ENCODE measurements at regions not wholly inside any gene's neighbourhood (a gene's known extent, or its start where the extent isn't known, plus 50 kb on each side); places are given as distances from the start of the nearest gene placed in this dataset.
A peak's percentile ranks its signal among the peaks of the same experiment; 100 is the strongest.

DNA sequence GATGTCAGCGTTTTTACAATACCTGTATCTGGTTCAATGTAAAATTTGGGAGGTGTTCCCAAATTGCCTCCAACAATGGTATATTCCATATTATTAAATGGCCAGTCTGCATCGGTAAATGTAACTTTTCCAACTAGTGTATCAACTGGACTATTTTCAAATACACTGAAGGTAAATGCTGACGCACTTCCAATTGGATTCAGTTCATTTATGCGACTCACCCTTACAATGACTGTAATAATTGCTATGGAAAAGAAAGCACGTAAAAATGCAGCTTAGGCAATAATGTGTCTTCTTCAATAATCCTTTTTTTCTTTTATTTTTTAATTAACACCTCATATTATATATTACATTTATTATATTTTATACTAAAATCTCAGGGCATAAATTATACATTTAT, 209.1 kb downstream of the HGF start:
- Mint-ChIP-seq H3K4me1 (ENCODE audit: low read depth) (no peaks in the 10 kb centered on the region), H3K27ac (no peak overlapping the region), H3K36me3 (ENCODE audit: low read depth) (no peaks in the 10 kb centered on the region), H3K9me3 (no peaks in the 10 kb centered on the region), H3K27me3 (ENCODE audit: insufficient read depth) (no peaks in the 10 kb centered on the region), H3K4me3 (no peak overlapping the region)
- DNase-seq, result no peak
- TF ChIP-seq, protein P1, sequence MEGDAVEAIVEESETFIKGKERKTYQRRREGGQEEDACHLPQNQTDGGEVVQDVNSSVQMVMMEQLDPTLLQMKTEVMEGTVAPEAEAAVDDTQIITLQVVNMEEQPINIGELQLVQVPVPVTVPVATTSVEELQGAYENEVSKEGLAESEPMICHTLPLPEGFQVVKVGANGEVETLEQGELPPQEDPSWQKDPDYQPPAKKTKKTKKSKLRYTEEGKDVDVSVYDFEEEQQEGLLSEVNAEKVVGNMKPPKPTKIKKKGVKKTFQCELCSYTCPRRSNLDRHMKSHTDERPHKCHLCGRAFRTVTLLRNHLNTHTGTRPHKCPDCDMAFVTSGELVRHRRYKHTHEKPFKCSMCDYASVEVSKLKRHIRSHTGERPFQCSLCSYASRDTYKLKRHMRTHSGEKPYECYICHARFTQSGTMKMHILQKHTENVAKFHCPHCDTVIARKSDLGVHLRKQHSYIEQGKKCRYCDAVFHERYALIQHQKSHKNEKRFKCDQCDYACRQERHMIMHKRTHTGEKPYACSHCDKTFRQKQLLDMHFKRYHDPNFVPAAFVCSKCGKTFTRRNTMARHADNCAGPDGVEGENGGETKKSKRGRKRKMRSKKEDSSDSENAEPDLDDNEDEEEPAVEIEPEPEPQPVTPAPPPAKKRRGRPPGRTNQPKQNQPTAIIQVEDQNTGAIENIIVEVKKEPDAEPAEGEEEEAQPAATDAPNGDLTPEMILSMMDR (IDR thresholded peaks at IDR 0.05), result no peak

DNA sequence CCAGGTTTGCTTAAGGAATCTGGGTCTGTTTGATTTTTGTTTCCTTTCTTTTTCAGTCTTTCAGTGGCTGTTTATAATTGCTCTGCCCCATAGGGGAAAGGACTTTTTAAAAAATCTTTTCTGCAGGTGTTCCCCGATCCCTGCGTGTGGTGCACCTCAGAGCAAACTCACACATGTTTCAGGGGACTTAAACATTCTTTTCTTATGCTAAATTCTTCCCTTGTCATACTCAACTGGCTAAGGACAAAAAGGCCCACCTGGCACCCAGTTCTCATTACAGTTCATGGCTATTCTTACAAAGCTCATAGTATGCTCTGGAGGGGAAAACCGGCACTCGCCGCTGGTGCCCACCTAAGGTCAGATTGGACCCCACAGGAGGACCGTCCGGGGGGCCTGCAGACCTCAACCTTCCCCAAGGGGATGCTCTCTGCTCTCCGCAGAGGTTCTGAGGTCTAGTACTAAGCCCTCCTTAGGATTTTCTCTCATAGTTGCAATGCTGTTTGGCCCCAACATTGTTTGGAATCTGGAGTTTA, 220.3 kb downstream of the HGF start:
- no peaks in the 10 kb centered on the region for H3K27me3 Mint-ChIP-seq (ENCODE audit: insufficient read depth)
- no peak overlapping the region for H3K27ac Mint-ChIP-seq
- TF ChIP-seq, protein P1 (IDR thresholded peaks at IDR 0.05), result no peak
- H3K4me1 Mint-ChIP-seq (ENCODE audit: low read depth), result no peaks in the 10 kb centered on the region
- no peak overlapping the region; the same call in 1 of the 2 replicates for H3K4me3 Mint-ChIP-seq
- no peak for DNase-seq
- no peaks in the 10 kb centered on the region for H3K9me3 Mint-ChIP-seq
- H3K36me3 Mint-ChIP-seq (ENCODE audit: low read depth), result no peaks in the 10 kb centered on the region

DNA sequence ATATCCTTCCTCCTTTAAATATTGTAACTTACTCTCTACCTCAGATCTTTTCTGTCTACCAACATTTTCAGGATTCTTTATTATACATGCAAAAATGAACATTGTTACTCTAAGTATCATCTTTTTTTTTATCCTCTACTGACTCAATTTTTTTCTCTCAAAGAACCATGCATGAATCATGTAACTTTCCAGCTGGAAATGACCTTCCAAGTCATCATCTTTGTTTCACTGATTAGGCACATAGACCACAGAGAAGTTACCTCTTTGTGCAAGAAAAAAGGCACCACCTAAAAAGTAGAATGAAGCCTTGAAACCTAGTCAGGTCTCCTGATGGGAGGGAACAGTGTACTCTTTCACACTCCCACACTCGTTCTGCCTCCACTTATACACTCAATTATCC, 234.9 kb downstream of the HGF start:
- TF ChIP-seq, protein P1 (IDR thresholded peaks at IDR 0.05), result no peak
- peak; percentile 1 for DNase-seq
- H3K27me3 Mint-ChIP-seq (ENCODE audit: insufficient read depth), result no peaks in the 10 kb centered on the region
- H3K9me3 Mint-ChIP-seq, result no peaks in the 10 kb centered on the region
- peaks cover 26% of the 10 kb centered on the region for H3K4me1 Mint-ChIP-seq (ENCODE audit: low read depth)
- no peak overlapping the region for H3K4me3 Mint-ChIP-seq
- H3K36me3 Mint-ChIP-seq (ENCODE audit: low read depth), result no peaks in the 10 kb centered on the region
- H3K27ac Mint-ChIP-seq, result no peak overlapping the region

DNA sequence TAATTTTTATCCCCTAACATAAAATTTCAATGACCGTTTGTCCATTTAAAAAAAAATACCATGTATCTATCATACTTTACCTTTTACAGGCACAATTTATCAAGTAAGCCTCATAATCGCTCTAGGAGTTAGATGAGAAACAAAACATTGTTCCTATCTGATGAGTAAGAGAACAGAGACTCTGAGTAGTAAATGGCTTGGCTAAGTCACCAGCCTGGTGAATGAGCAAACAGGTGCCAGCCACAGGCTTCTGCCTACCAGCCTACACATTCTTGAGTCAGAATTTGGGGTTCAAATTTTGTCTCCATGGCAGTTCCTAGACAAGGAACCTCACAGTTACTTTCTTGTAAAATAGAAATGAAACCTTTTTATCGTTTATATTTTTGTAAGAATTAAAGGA, 235.4 kb downstream of the HGF start:
- H3K27me3 Mint-ChIP-seq (ENCODE audit: insufficient read depth), result no peaks in the 10 kb centered on the region
- no peaks in the 10 kb centered on the region for H3K36me3 Mint-ChIP-seq (ENCODE audit: low read depth)
- no peak overlapping the region for H3K4me3 Mint-ChIP-seq
- no peaks in the 10 kb centered on the region for H3K9me3 Mint-ChIP-seq
- no peak for DNase-seq
- no peak overlapping the region for H3K27ac Mint-ChIP-seq
- TF ChIP-seq, protein P1 (IDR thresholded peaks at IDR 0.05), result no peak
- H3K4me1 Mint-ChIP-seq (ENCODE audit: low read depth), result peaks cover 26% of the 10 kb centered on the region

DNA sequence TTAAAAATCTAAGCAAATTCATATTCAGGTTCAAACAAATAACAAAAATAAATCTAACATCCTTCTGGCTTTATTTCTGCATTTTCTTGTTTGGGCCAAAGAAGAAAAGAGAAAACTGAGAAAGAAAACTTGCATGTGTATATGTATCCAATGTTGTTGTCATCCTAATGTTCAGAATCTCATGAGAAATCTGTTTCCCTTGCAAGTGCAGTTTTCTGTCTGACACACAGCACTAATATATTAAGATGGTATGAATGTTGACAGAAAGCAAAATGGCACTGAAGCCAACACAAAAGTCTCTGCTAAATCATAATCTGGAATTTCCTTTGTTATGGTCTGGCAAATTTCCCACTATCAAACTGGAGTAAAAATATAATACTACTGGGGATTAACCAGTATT, 235.9 kb downstream of the HGF start:
- no peaks in the 10 kb centered on the region for H3K36me3 Mint-ChIP-seq (ENCODE audit: low read depth)
- TF ChIP-seq, protein P1 (IDR thresholded peaks at IDR 0.05), result no peak
- DNase-seq, result no peak
- no peak overlapping the region for H3K4me3 Mint-ChIP-seq
- H3K4me1 Mint-ChIP-seq (ENCODE audit: low read depth), result peaks cover 26% of the 10 kb centered on the region
- no peak overlapping the region for H3K27ac Mint-ChIP-seq
- H3K27me3 Mint-ChIP-seq (ENCODE audit: insufficient read depth), result no peaks in the 10 kb centered on the region
- no peaks in the 10 kb centered on the region for H3K9me3 Mint-ChIP-seq

DNA sequence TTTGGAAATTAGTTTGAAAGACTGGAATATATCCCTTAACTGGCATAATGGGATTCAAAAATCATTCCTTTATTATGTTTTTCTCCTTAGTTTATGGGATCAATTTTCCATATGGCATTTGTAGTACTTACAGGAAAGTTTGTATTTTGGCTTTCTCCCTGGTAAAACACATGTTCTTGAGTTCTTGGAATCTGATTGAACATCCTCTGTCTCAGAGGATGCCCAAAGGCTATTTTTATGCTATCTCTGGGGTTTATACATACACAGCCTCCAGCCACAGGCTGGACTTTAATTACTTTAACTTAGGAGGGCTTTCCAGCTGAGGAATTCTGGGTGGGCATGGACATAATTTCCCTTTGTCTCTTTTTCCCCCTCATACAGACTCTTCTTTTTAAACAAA, 236.4 kb downstream of the HGF start:
- no peak for DNase-seq
- H3K36me3 Mint-ChIP-seq (ENCODE audit: low read depth), result no peaks in the 10 kb centered on the region

More for the DNA sequence above, 236.4 kb downstream of the HGF start:
- Mint-ChIP-seq H3K27me3 (ENCODE audit: insufficient read depth) (no peaks in the 10 kb centered on the region), H3K27ac (no peak overlapping the region), H3K4me3 (no peak overlapping the region), H3K4me1 (ENCODE audit: low read depth) (peaks cover 26% of the 10 kb centered on the region), H3K9me3 (no peaks in the 10 kb centered on the region)
- TF ChIP-seq, protein P1 (IDR thresholded peaks at IDR 0.05), result no peak
